ACC112 (cell line): ENCODE measurements at regions not wholly inside any gene's neighbourhood (a gene's known extent, or its start where the extent isn't known, plus 50 kb on each side); places are given as distances from the start of the nearest gene placed in this dataset.

ENCODE experiments used
- H2AFZ ChIP-seq: fragments of 200-600 bp; sonication (generic); one replicate; pipeline ENCODE4 v1.6.0; 2017; ENCODE audit warnings: antibody characterized with exemption, low read length; ENCODE audit not compliant: unreplicated experiment
- H3K27ac ChIP-seq: fragments of 200-600 bp; sonication (generic); 2 replicates; pipeline ENCODE4 v1.5.1; 2014; ENCODE audit warnings: low read depth, mild to moderate bottlenecking, antibody characterized with exemption, low read length, moderate library complexity
- H3K27me3 ChIP-seq: fragments of 200-600 bp; sonication (generic); 2 replicates; pipeline ENCODE4 v1.6.1; 2014; ENCODE audit warnings: mild to moderate bottlenecking, antibody characterized with exemption, low read length, moderate library complexity, mixed read lengths; ENCODE audit not compliant: insufficient read depth
- H3K36me3 ChIP-seq: fragments of 200-600 bp; sonication (generic); 2 replicates; pipeline ENCODE4 v1.6.1; 2016; ENCODE audit warnings: mild to moderate bottlenecking, antibody characterized with exemption, low read length, moderate library complexity, mixed read lengths; ENCODE audit not compliant: insufficient read depth
- H3K4me1 ChIP-seq: fragments of 200-600 bp; sonication (generic); one replicate; pipeline ENCODE4 v1.6.1; 2016; ENCODE audit warnings: low read length, mixed read lengths; ENCODE audit not compliant: insufficient read depth, unreplicated experiment, control insufficient read depth
- H3K4me3 ChIP-seq: fragments of 200-600 bp; sonication (generic); 2 replicates; pipeline ENCODE4 v1.5.1; 2014; ENCODE audit warnings: mild to moderate bottlenecking, low read depth, low read length
- H3K79me2 ChIP-seq: fragments of 200-600 bp; sonication (generic); one replicate; pipeline ENCODE4 v1.6.0; 2016; ENCODE audit warnings: low read length; ENCODE audit not compliant: control insufficient read depth, unreplicated experiment, insufficient read depth

- peaks cover 2% of the 10 kb centered on the region for H3K79me2 ChIP-seq
- H3K4me1 ChIP-seq, result no peaks in the 10 kb centered on the region
- H3K27ac ChIP-seq, result no peak overlapping the region
- no peaks in the 10 kb centered on the region for H3K36me3 ChIP-seq
- H3K27me3 ChIP-seq, result no peaks in the 10 kb centered on the region
- no peak overlapping the region for H2AFZ ChIP-seq
- no peak overlapping the region for H3K4me3 ChIP-seq
Observed at GRCh38 chrX:115946059-115946458, 224.5 kb upstream of the AGTR2 start.

GRCh38 chrX:115948018-115948923 is 222.3 kb upstream of the AGTR2 start:
- H3K4me1 ChIP-seq, result no peaks in the 10 kb centered on the region
- no peak overlapping the region for H3K27ac ChIP-seq
- no peaks in the 10 kb centered on the region for H3K27me3 ChIP-seq
- H3K36me3 ChIP-seq, result no peaks in the 10 kb centered on the region
- H3K4me3 ChIP-seq, result no peak overlapping the region
- no peak overlapping the region for H2AFZ ChIP-seq
- H3K79me2 ChIP-seq, result peaks cover 2% of the 10 kb centered on the region

DNA sequence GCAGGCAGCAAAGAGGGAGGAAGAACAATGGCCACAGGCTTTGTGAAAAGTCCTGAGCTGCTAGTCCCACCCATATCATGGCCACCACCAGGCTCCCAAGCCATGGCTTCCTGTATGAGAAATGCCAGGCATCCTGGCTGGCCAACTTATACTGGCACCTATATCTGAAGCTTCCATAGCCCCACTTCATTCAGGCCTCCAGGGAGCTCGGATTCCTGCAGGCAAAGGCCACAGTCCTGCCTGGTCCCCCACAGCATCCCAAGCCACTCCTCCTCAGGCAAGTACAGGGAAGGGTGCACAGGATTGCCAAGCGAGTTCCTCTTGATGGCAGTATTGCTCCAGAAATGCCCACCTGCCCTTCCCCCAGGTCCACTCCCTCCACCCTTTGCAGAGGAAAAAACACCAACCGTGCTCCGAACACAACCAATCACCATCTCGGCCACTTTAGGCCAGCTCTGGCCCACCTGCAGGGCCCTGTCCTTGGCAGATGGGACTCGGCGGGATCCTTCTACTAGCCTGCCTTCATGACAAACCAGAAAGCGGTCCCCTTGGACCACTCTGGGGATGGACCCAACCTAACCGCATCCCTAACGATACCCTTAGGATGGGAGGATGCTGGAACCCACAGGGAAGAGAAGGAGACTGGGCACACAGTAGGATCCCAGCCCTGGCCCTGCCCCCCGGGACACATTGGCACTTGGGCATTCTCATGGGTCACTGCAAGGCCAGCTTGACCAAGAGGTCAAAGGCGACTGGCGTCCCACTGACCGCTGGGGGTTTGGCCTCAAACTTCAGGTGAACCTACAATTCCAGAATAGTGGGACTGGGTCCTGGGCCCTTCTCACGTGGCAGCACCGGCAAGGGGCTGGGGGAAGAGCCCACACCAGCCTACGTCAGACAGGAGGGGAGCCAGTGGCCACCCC is 220.4 kb upstream of the AGTR2 start:
- Histone ChIP-seq H3K27ac (no peak overlapping the region), H3K4me3 (no peak overlapping the region), H3K79me2 (peaks cover 2% of the 10 kb centered on the region), H3K4me1 (no peaks in the 10 kb centered on the region), H3K27me3 (no peaks in the 10 kb centered on the region), H2AFZ (no peak overlapping the region), H3K36me3 (no peaks in the 10 kb centered on the region)

DNA sequence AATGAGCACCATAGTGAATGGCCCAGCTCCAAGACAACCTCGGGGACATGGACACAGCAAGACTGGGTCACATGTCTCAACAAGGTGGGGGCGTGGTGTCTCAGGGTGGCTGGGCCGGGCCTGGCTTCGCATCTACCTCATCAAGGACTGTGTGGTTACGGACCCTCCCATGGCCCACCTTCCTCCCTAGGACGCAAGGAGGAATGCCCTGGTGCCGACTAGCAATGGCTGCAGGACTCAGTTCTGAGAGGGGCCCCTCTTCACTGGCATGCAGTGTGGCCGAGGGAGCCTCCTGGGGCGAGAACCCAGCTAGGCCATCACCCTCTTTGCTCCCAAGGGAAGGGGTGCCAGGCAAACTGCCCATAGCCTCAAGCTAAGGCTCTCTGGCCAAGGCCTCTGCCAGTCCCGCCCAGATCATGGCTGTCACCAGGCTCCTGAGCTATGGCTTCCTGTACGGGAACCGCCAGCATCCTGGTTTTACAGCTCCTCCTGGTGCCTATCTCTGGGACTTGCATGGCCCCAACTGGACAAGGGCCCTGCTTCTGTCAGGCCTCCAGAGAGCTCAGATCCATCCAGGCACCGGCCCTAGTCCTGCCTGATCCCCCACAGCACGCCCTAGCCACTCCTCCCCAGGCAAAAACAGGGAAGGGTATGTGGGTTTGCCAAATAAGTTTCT is 218.0 kb upstream of the AGTR2 start:
- H2AFZ ChIP-seq, result no peak overlapping the region
- H3K4me1 ChIP-seq, result no peaks in the 10 kb centered on the region
- H3K27me3 ChIP-seq, result no peaks in the 10 kb centered on the region
- peaks cover 2% of the 10 kb centered on the region for H3K79me2 ChIP-seq
- no peak overlapping the region for H3K27ac ChIP-seq
- H3K36me3 ChIP-seq, result no peaks in the 10 kb centered on the region
- no peak overlapping the region for H3K4me3 ChIP-seq

DNA sequence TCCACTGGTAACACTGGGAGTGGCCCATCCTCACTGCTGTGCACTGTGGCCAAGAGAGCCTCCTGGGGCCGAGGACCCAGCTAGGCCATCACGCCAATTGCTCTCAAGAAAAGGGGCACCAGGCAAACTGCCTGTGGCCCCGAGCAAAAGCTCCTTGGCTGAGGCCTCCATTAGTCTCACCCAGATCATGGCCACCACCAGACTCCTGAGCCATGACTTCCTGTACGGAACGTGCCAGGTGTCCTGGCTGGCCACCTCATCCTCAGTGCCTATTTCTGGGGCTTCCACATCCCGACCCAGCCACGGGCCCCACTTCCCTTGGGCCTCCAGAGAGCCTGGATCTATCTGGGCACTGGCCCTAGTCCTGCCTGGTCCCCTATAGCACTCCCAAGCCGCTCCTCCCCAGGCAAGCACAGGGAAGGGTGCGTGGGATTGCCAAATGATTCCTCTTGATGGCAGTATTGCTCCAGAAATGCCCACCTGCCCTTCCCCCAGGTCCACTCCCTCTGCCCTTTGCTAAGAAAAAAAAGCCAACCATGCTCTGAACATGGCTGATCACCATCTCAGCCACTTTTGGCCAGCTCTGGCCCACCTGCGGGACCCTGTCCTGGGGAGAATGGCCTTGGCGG is 212.6 kb upstream of the AGTR2 start:
- H3K79me2 ChIP-seq, result no peaks in the 10 kb centered on the region
- no peak overlapping the region for H3K4me3 ChIP-seq
- no peak overlapping the region for H2AFZ ChIP-seq
- no peaks in the 10 kb centered on the region for H3K36me3 ChIP-seq
- no peaks in the 10 kb centered on the region for H3K4me1 ChIP-seq
- no peak overlapping the region for H3K27ac ChIP-seq
- H3K27me3 ChIP-seq, result no peaks in the 10 kb centered on the region

- Histone ChIP-seq H2AFZ (no peak overlapping the region), H3K27me3 (no peaks in the 10 kb centered on the region), H3K36me3 (no peaks in the 10 kb centered on the region), H3K4me1 (no peaks in the 10 kb centered on the region), H3K79me2 (no peaks in the 10 kb centered on the region), H3K27ac (no peak overlapping the region), H3K4me3 (no peak overlapping the region)
Observed at GRCh38 chrX:115958687-115959359, 211.7 kb upstream of the AGTR2 start.

DNA sequence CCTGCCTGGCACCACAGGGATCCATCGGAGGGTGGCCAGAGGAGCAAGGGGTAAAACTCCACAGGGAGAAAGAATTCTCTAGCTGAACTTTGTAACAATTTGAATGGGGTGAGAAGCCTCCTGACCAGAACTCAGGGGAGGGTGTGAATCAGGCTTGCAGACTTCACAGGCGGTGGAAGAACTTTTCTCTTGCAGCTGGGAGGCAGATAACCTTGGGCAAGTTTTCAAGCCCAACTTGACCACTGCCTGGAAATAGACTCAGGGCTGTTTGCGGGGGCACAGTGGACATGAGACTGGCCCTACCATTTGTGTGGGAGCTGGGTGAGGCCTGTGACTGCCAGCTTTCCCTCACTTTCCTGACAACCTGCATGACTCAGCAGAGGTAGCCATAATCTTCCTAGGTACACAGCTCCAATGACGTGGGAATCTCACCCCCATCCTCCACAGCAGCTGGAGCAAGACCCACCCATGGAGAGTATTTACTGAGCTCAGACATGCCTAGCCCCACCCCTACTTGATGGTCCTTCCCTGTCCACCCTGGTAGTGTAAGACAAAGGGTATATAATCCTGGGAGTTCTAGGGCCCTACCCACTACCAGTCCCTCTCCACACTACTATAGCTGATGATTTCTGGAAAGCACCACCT is 210.0 kb upstream of the AGTR2 start:
- no peaks in the 10 kb centered on the region for H3K79me2 ChIP-seq

GRCh38 chrX:115966920-115967319 is 203.6 kb upstream of the AGTR2 start:
- Histone ChIP-seq H2AFZ (no peak overlapping the region), H3K27me3 (no peaks in the 10 kb centered on the region), H3K79me2 (peaks cover 13% of the 10 kb centered on the region), H3K36me3 (no peaks in the 10 kb centered on the region), H3K4me3 (no peak overlapping the region), H3K4me1 (no peaks in the 10 kb centered on the region), H3K27ac (no peak overlapping the region)

More for the DNA sequence above, 210.0 kb upstream of the AGTR2 start:
- Histone ChIP-seq H3K4me1 (no peaks in the 10 kb centered on the region), H2AFZ (no peak overlapping the region), H3K36me3 (no peaks in the 10 kb centered on the region), H3K4me3 (no peak overlapping the region), H3K27ac (no peak overlapping the region), H3K27me3 (no peaks in the 10 kb centered on the region)

DNA sequence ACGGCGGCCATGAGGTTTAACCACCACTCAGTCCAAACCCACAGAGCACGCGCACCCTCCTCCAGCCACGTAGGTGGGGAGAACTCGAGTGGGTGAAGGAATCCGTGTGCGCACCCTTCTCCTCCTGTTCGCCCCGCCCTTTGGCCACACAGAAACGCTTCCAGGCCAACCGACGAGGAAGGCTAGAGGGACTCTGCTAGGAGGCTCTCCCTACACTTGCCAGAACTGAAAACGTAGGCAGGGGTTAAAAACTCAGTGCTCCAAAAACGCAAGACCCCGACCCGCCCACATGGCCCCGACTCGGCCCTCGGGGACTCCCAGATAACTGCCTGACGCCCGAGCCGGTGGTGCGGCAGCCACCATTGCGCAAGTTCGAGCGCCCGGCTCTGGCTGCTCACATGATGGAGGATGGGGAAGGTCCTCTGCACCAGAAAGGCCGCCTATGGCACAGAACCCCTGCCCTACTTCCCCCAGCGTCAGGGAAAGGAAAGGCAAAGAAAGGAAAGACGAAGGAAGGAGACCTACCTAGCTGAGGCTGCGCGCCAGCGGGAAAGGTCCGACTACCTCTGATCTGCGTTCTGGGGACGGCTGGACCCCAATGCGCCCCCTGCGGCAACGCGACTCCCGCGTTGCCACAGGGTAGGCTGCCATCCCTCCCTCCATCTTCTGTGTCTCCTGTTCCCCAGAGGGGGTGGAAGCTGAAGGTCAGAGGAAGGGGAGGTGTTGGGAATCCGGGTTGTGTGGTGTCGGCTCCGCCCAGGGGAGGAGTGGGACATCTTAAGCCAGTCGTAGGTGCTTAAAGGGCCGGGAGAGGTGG is 201.9 kb upstream of the AGTR2 start:
- Histone ChIP-seq H3K27me3 (no peaks in the 10 kb centered on the region), H2AFZ (no peak overlapping the region), H3K79me2 (peaks cover 13% of the 10 kb centered on the region), H3K4me3 (peak overlapping the region; percentile 78), H3K27ac (peak overlapping the region; percentile 55), H3K36me3 (no peaks in the 10 kb centered on the region), H3K4me1 (no peaks in the 10 kb centered on the region)
